Pancreas (tissue), 10 donors: ENCODE measurements at regions not wholly inside any gene's neighbourhood (a gene's known extent, or its start where the extent isn't known, plus 50 kb on each side); places are given as distances from the start of the nearest gene placed in this dataset.

Source experiments
- ATAC-seq, 4 donors: fragments of 200-7000 bp; cut with Tn5 transposase; one replicate each; pipeline versions ENCODE4 v1.8.0 to v1.9.1; 2020; ENCODE audit warnings: mild to moderate bottlenecking in 4 of 4, moderate library complexity in 4 of 4
- DNase-seq, 6 donors: peaks; one replicate each; pipeline ENCODE4 v3.0.0-alpha.2; 2020
- FAIRE-seq: peaks from 2 replicates; lab custom pipeline; 2012; peaks lifted over from hg19 to GRCh38; lab: Jason Lieb, UNC
- H3K27ac ChIP-seq, 4 donors: fragments of 200-600 bp; sonication (generic); 1 replicate in 3 of 4; 2 replicates in 1 of 4; pipeline versions ENCODE4 v1.5.0 to v1.8.0; 2020
- H3K27me3 ChIP-seq, 4 donors: fragments of 200-600 bp; one replicate each; pipeline ENCODE4 v1.8.0; 2021
- H3K36me3 ChIP-seq, 3 donors: fragments of 200-600 bp; sonication (generic) in 1 of 3; one replicate each; pipeline versions ENCODE4 v1.5.0 to v1.8.0; 2020 to 2021
- H3K4me1 ChIP-seq, 3 donors: fragments of 200-600 bp; one replicate each; pipeline ENCODE4 v1.8.0; 2021
- H3K4me3 ChIP-seq, 4 donors: fragments of 200-600 bp; sonication (generic) in 2 of 4; one replicate each; pipeline versions ENCODE4 v1.5.0 to v1.8.0; 2020 to 2021
- H3K9me3 ChIP-seq, 4 donors: fragments of 200-600 bp; one replicate each; pipeline ENCODE4 v1.8.0; 2021
- WGBS, 2 donors: extraction: QIAGEN DNeasy Blood & Tissue Kit; methylation state at CpG; one replicate each; pipeline ENCODE4 v1.1.7; 2013; 5-methylcytosine and 5-hydroxymethylcytosine counted together
- intact Hi-C, 3 donors: fragments of 100-400 bp; cut with DNase I; formaldehyde crosslinking; loops; one replicate each; pipeline versions ENCODE4 v1.11.1 to v1.14.2; 2022
- TF ChIP-seq, protein P1 (sequence below), 4 donors: fragments of 200-600 bp; sonication (generic) in 3 of 4; IDR thresholded peaks; one replicate each; pipeline versions ENCODE4 v1.5.0 to v1.8.0; 2021; ENCODE audit warnings: antibody characterized with exemption in 4 of 4
- donor health status: healthy with polysubstance abuse.
- donor health status: DM: no; HTN: no; CAD: no; lungs with moderate emphysema.
- donor health status: DM: no; HTN: no; CAD: no.
- donor health status: control.
- donor health status: control.
- donor health status: Bipolar disorder and iron deficiency.
- donor health status: DM: yes; HTN: yes; CAD: no.
- donor health status: DM: no; HTN: no; CAD: no.
- donor health status: DM: no; HTN: no; CAD: no.
- donor health status: DM: yes; HTN: yes; CAD: no.

DNA sequence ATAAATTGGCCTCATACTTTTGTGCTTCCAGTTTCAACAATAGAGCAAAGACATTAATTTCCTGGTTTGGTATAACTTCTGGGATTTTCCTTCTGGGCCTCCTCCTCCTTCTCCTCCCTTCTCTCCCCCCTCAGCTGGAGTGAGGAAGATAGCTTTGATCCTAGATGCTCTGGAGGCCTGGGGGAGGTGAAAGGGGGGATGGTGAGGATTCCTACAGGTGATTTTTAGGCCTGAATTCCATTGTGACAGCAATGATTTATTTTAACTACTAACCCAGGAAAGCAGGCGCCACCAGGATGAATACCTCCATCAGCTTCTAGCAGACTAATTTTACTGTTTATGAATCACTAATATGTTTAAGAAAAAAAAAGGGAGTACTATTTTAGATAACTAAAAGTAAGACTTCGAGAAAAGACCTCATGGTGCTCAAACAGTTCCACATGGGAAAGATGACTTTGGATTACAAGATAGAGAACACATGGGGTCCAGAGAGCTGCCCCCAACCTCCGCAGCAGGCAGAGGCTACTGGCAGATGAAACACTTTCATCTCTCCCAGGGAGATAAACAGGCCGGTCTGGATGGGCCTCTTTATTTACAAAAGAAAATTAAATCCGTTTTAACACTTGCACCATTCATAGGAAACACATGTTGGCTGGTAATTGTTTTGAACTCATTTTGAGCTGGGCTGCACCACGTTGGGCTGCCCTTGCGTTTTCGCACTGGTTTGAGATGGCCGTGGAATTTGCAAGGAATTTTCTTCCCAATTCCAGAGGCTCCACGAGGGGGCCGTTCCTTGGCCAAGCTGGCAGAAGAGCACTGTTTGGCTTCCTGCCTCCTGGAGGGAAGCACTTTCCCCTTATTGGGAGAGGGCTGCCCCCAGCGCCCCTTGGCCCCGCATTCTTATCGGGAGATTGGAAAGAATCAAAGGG, 125.1 kb upstream of the STX18 start:
- FAIRE-seq (no peak), ATAC-seq (peak in 1 of 4 donors; percentile 56), DNase-seq (no peak)
- intact Hi-C loops: no loop called here
- Histone ChIP-seq H3K27ac (no peak overlapping the region), H3K4me3 (no peak overlapping the region), H3K9me3 (no peaks in the 10 kb centered on the region), H3K27me3 (no peaks in the 10 kb centered on the region), H3K4me1 (no peaks in the 10 kb centered on the region), H3K36me3 (no peaks in the 10 kb centered on the region)
- WGBS, 2 donors: 46 to 49% methylated on average over 14 of the region's 14 CpGs
- TF ChIP-seq, protein P1, sequence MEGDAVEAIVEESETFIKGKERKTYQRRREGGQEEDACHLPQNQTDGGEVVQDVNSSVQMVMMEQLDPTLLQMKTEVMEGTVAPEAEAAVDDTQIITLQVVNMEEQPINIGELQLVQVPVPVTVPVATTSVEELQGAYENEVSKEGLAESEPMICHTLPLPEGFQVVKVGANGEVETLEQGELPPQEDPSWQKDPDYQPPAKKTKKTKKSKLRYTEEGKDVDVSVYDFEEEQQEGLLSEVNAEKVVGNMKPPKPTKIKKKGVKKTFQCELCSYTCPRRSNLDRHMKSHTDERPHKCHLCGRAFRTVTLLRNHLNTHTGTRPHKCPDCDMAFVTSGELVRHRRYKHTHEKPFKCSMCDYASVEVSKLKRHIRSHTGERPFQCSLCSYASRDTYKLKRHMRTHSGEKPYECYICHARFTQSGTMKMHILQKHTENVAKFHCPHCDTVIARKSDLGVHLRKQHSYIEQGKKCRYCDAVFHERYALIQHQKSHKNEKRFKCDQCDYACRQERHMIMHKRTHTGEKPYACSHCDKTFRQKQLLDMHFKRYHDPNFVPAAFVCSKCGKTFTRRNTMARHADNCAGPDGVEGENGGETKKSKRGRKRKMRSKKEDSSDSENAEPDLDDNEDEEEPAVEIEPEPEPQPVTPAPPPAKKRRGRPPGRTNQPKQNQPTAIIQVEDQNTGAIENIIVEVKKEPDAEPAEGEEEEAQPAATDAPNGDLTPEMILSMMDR (IDR thresholded peaks at IDR 0.05): no peak

DNA sequence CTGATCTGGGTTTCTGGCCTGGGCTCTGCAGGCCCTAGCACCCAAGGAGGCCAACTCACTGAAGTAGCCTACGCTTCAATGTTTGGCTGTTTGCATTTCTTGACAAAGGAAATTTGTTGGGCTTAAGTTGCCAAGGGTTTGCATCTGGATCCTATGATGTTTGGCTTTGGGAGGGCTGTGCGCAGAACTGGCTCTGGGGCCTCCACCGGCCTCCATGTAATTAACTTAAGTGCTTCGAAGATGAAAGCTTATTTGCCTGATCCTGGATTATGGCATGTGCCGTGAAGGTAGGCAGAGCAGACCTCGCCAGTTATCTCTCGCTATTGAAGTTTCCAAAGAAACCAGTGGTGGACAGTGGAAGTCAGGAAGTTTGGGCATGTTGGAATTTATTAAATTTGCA, 124.3 kb upstream of the STX18 start:
- FAIRE-seq (no peak), DNase-seq (no peak), ATAC-seq (no peak)
- TF ChIP-seq, protein P1 (IDR thresholded peaks at IDR 0.05): no peak
- H3K4me1 ChIP-seq: no peaks in the 10 kb centered on the region
- no peak overlapping the region for H3K27ac ChIP-seq
- H3K4me3 ChIP-seq: no peak overlapping the region
- intact Hi-C loops: no loop called here
- no peaks in the 10 kb centered on the region for H3K36me3 ChIP-seq
- H3K27me3 ChIP-seq: no peaks in the 10 kb centered on the region
- H3K9me3 ChIP-seq: no peaks in the 10 kb centered on the region
- 87 to 91% methylated on average over 7 of the region's 7 CpGs for WGBS, 2 donors

DNA sequence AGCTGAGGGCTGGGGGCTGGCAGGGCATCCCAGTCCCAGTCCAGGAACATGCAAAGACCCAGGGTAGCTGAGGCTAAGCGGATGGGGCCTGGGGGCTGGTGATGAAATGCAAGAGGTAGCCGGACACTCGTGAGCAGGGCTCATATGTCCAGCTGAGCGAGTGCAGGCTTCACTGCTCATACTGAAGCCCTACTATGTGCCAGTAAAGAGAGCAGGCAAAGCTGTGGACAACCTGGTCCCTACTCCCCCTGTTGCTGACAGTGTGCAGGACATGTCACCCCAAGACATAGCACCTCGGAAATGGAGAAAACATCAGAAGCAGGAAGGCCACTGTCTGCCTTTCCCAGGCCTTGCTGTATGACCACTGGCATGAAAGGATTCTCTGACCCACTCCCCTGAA, 122.4 kb upstream of the STX18 start:
- no peak for FAIRE-seq

DNA sequence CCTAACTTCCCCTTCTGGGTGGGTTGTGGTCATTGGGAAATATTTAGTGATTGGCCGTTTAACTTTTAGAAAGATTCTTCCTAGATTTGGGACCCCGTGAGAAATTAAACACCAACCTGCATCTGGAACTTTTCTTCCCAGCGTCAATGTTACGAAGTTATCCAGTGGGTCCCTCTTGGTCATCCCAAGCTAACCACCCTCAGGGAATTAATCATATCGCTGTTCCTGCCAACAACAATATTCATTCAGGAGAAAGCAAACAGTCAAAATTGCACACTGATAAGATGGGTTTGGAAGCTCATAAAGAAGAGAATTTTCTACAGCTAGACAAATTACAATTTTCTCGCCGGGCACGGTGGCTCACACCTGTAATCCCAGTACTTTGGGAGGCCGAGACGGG, 121.2 kb upstream of the STX18 start:
- no peak for DNase-seq
- intact Hi-C loops: no loop called here
- no peak for ATAC-seq
- Histone ChIP-seq H3K27me3 (no peaks in the 10 kb centered on the region), H3K27ac (no peak overlapping the region), H3K4me3 (no peak overlapping the region), H3K9me3 (no peaks in the 10 kb centered on the region), H3K4me1 (no peaks in the 10 kb centered on the region), H3K36me3 (no peaks in the 10 kb centered on the region)
- WGBS, 2 donors: 75 to 79% methylated on average over 10 of the region's 10 CpGs
- TF ChIP-seq, protein P1 (IDR thresholded peaks at IDR 0.05): no peak
- FAIRE-seq: no peak

More for the DNA sequence above, 122.4 kb upstream of the STX18 start:
- H3K4me3 ChIP-seq: no peak overlapping the region
- TF ChIP-seq, protein P1 (IDR thresholded peaks at IDR 0.05): no peak
- H3K27me3 ChIP-seq: no peaks in the 10 kb centered on the region
- DNase-seq: no peak
- 85 to 92% methylated on average over 5 of the region's 5 CpGs for WGBS, 2 donors
- intact Hi-C loops: no loop called here
- no peak overlapping the region for H3K27ac ChIP-seq
- ATAC-seq: no peak
- no peaks in the 10 kb centered on the region for H3K4me1 ChIP-seq
- no peaks in the 10 kb centered on the region for H3K36me3 ChIP-seq
- H3K9me3 ChIP-seq: no peaks in the 10 kb centered on the region

DNA sequence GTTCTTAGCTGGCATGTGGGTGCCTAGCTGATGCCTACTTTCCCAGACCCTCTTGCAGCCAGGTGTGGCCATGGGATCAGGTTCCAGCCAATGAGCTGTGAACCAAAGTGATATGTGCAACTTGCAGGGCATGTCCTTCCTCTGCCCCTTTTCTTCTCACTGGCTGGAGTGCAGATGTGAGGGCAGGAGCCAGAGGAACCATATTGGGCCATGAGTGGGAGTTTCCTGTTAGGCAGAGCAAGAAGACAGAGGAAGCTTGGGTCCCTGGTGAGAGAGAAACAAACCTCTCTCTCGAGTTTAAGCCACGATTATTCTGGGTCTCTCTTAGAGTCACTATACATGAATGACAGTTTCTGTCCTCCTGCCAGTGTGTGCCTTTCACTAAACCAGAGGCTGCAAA, 120.4 kb upstream of the STX18 start:
- Histone ChIP-seq H3K9me3 (no peaks in the 10 kb centered on the region), H3K4me1 (no peaks in the 10 kb centered on the region), H3K27ac (no peak overlapping the region), H3K27me3 (no peaks in the 10 kb centered on the region), H3K36me3 (no peaks in the 10 kb centered on the region), H3K4me3 (no peak overlapping the region)
- 79 to 97% methylated on average over 2 of the region's 2 CpGs for WGBS, 2 donors
- intact Hi-C loops: no loop called here
- DNase-seq (no peak), ATAC-seq (no peak), FAIRE-seq (no peak)
- TF ChIP-seq, protein P1 (IDR thresholded peaks at IDR 0.05): no peak
